K562 (cell line): ENCODE measurements at regions not wholly inside any gene's neighbourhood (a gene's known extent, or its start where the extent isn't known, plus 50 kb on each side); places are given as distances from the start of the nearest gene placed in this dataset.

Experiments
- ATAC-seq: fragments of 200-7000 bp; cut with Tn5 transposase; 3 replicates; pipeline ENCODE4 v1.9.1; 2020; ENCODE audit warnings: moderate library complexity
- BruUV-seq: library from RNA; stranded (reverse); fragments of 400-500 nt; replicated peaks from 2 replicates; lab custom pipeline; 2021; lab: Mats Ljungman, UMichigan
- CTCF ChIA-PET: fragments of 300-600 bp; formaldehyde crosslinking; extraction: SDS; loops from one replicate; lab custom pipeline; 2021; ENCODE audit warnings: low intra/inter-chr PET ratio; lab: Yijun Ruan, JAX
- POLR2A ChIA-PET: fragments of 300-600, 350-650 bp; sonication (Branson Sonifier 250); formaldehyde crosslinking; extraction: SDS; loops from one replicate; lab custom pipeline; 2021; ENCODE audit warnings: antibody characterized with exemption, inconsistent platforms; lab: Yijun Ruan, JAX
- DNase-seq, 4 experiments: peaks; one replicate each; pipeline versions ENCODE4 v3.0.0 to v3.0.0-alpha.2; 2011 to 2018; ENCODE audit warnings: low spot score in 3 of 4, mixed read lengths in 3 of 4; ENCODE audit errors: extremely low read depth in 1 of 4
- FAIRE-seq: peaks from 2 replicates; lab custom pipeline; 2011; peaks lifted over from hg19 to GRCh38; lab: Jason Lieb, UNC
- H2AFZ ChIP-seq: 2 replicates; pipeline ENCODE4 v1.6.0; 2011; ENCODE audit warnings: low read depth, low read length, control low read depth, inconsistent platforms
- H3K27ac ChIP-seq: fragments of 200-600 bp; 3 replicates; pipeline ENCODE4 v1.8.0; 2011; ENCODE audit warnings: low read depth, mild to moderate bottlenecking, control low read depth, inconsistent platforms, low read length, moderate library complexity, mixed read lengths; ENCODE audit errors: extremely low read depth
- H3K27me3 ChIP-seq, 2 experiments: fragments of 300-600 bp in 1 of 2; 2 replicates in 1 of 2; 3 replicates in 1 of 2; pipeline versions ENCODE4 v1.6.0 to v1.8.0; 2011; ENCODE audit warnings: inconsistent platforms in 2 of 2, low read length in 2 of 2, mild to moderate bottlenecking in 1 of 2, mixed read lengths in 1 of 2, moderate library complexity in 1 of 2; ENCODE audit not compliant: control insufficient read depth in 2 of 2, insufficient read depth in 2 of 2
- H3K36me3 ChIP-seq: fragments of 300-600 bp; 3 replicates; pipeline ENCODE4 v1.8.0; 2011; ENCODE audit warnings: mild to moderate bottlenecking, low read length, inconsistent platforms; ENCODE audit not compliant: control insufficient read depth, insufficient read depth
- H3K4me1 ChIP-seq, 2 experiments: fragments of 200-600 bp in 1 of 2; replicated peaks in 1 of 2; 2 replicates in 1 of 2; 3 replicates in 1 of 2; pipeline versions ENCODE4 v1.5.1 to v1.8.0; 2011; ENCODE audit warnings: inconsistent platforms in 2 of 2, low read length in 2 of 2, mild to moderate bottlenecking in 1 of 2, mixed read lengths in 1 of 2, moderate library complexity in 1 of 2; ENCODE audit not compliant: control insufficient read depth in 2 of 2, insufficient read depth in 2 of 2
- H3K4me2 ChIP-seq: 2 replicates; pipeline ENCODE4 v1.6.1; 2011; ENCODE audit warnings: low read length, control low read depth, inconsistent platforms, mixed read lengths; ENCODE audit not compliant: insufficient read depth
- H3K4me3 ChIP-seq: fragments of 200-600 bp; sonication (generic), shearing (Covaris generic); 2 replicates; pipeline ENCODE4 v1.5.1; 2016; ENCODE audit warnings: control low read depth, inconsistent platforms
- H3K79me2 ChIP-seq: fragments of 200-600 bp; 3 replicates; pipeline ENCODE4 v1.8.0; 2011; ENCODE audit warnings: low read length, inconsistent platforms; ENCODE audit not compliant: control insufficient read depth, insufficient read depth
- H3K9ac ChIP-seq, 2 experiments: 2 replicates each; pipeline versions ENCODE4 v1.6.0 to v1.6.1; 2011; ENCODE audit warnings: low read depth in 2 of 2, low read length in 2 of 2, control low read depth in 1 of 2, inconsistent platforms in 1 of 2, mild to moderate bottlenecking in 1 of 2, mixed read lengths in 1 of 2; ENCODE audit not compliant: insufficient read depth in 1 of 2
- H3K9me1 ChIP-seq: one replicate; pipeline ENCODE4 v1.6.0; 2011; ENCODE audit warnings: inconsistent platforms, mild to moderate bottlenecking, low read length, moderate library complexity; ENCODE audit not compliant: control insufficient read depth, insufficient read depth
- H3K9me3 ChIP-seq: replicated peaks from 2 replicates; pipeline ENCODE4 v1.5.1; 2011; ENCODE audit warnings: low read depth, low read length, inconsistent platforms; ENCODE audit not compliant: control insufficient read depth, insufficient read depth
- H4K20me1 ChIP-seq: replicated peaks from 2 replicates; pipeline ENCODE4 v1.6.1; 2011; ENCODE audit warnings: low read length, inconsistent platforms, mixed read lengths; ENCODE audit not compliant: control insufficient read depth, insufficient read depth
- DNMT1 ChIP-seq: fragments of 450-650 bp; IDR thresholded peaks from 2 replicates; pipeline ENCODE4 v1.6.1; 2016; ENCODE audit warnings: antibody characterized with exemption, mild to moderate bottlenecking
- ELF4 ChIP-seq: fragments of 450-650 bp; formaldehyde crosslinking; IDR thresholded peaks from 2 replicates; pipeline ENCODE4 v1.4.0; 2022; ENCODE audit warnings: missing genetic modification characterization
- EZH2 ChIP-seq: IDR thresholded peaks from 2 replicates; pipeline ENCODE4 v1.6.1; 2012; ENCODE audit warnings: low read depth, mild to moderate bottlenecking, inconsistent platforms, low read length, borderline replicate concordance
- KDM5B ChIP-seq: fragments of 200-600 bp; sonication (generic); IDR thresholded peaks from 2 replicates; pipeline ENCODE4 v1.6.1; 2012; ENCODE audit warnings: low read depth, mild to moderate bottlenecking, moderate library complexity, low read length, control low read depth, inconsistent platforms; ENCODE audit not compliant: insufficient replicate concordance
- PHF8 ChIP-seq: fragments of 200-600 bp; sonication (generic); IDR thresholded peaks from 2 replicates; pipeline ENCODE4 v1.6.1; 2012; ENCODE audit warnings: mixed run types, mild to moderate bottlenecking, inconsistent platforms, low read length, moderate library complexity, borderline replicate concordance
- XRCC4 ChIP-seq: IDR thresholded peaks from one replicate; pipeline ENCODE4 v1.6.1; 2011; ENCODE audit not compliant: insufficient read depth, insufficient read length; ENCODE audit errors: extremely low read depth
- WGBS: fragments of 100-300 bp; shearing (Covaris generic); methylation state at CpG from one replicate; pipeline ENCODE4 v1.1.6; 2016; ENCODE audit warnings: low coverage, mixed read lengths; ENCODE audit not compliant: insufficient coverage; ENCODE audit errors: missing lambda C conversion rate; 5-methylcytosine and 5-hydroxymethylcytosine counted together
- in situ Hi-C: fragments of 300-500 bp; cut with MboI; formaldehyde crosslinking; loops from 4 replicates; pipeline ENCODE4 v1.15.0; 2018; ENCODE audit warnings: inconsistent platforms, mixed read lengths
- intact Hi-C: fragments of 100-400 bp; cut with micrococcal nuclease; formaldehyde crosslinking; loops from 2 replicates; pipeline ENCODE4 v1.14.2; 2022
- TF ChIP-seq, protein P1 (sequence below): fragments of 450-650 bp; IDR thresholded peaks from one replicate; pipeline ENCODE4 v1.6.1; 2018; ENCODE audit warnings: mild to moderate bottlenecking, moderate library complexity; ENCODE audit not compliant: partially characterized antibody
- TF ChIP-seq, protein P2 (sequence below): fragments of 450-650 bp; IDR thresholded peaks from 2 replicates; pipeline ENCODE4 v1.6.1; 2016; ENCODE audit warnings: borderline replicate concordance
- TF ChIP-seq, protein P3 (sequence below): fragments of 250-450 bp; sonication (Bioruptor Pico); IDR thresholded peaks from 2 replicates; pipeline ENCODE4 v1.6.1; 2021; ENCODE audit warnings: mild to moderate bottlenecking
- TF ChIP-seq, protein P4 (sequence below): sonication (generic); formaldehyde crosslinking; IDR thresholded peaks from 2 replicates; pipeline ENCODE4 v1.8.1; 2023; ENCODE audit warnings: mild to moderate bottlenecking, missing genetic modification reagents
- TF ChIP-seq, protein P5 (sequence below): IDR thresholded peaks from 2 replicates; pipeline ENCODE4 v1.6.1; 2016; ENCODE audit warnings: missing genetic modification characterization, missing compliant biosample characterization

DNA sequence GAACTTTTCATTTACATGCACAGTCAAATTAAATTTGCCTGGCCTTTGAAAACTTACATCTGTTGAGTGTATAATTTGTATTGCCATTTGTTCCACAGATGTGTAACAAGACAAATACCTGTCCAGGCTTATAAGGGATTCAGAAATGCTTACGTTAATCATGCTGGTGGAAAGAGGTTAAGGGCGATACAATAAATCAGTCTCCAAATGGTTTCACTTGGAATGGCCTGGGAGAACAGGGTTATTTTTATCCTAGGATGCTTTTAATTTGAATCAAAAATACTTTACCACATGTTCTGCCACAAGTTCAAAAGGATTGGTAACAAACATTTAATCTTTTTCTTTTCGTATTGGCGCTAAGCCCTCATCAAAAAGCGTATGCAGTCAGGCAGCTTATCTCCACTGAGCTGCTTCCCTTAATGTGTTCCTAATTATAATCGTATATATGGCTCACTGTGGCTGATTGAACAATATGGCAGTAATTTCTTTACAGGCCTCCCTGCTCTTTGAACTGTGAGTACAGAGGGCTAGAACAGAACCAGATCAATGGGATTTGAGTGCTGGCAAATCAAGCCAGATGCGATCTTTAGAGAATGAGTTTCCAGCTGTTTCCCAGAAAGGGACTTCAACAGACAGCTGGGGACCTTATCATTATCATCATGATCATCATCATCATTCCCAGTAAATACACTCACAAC lies 425.7 kb downstream of the SPRY2 start:
- H3K9ac ChIP-seq = no peak overlapping the region
- intact Hi-C loops (no loop called here), in situ Hi-C loops (no loop called here)
- no peak for FAIRE-seq
- H3K4me2 ChIP-seq = no peak overlapping the region
- no peaks in the 10 kb centered on the region for H3K9me1 ChIP-seq
- H2AFZ ChIP-seq = no peak overlapping the region
- no peak for ATAC-seq
- 3% methylated on average over 7 of the region's 7 CpGs for WGBS
- CTCF ChIA-PET = no interaction called here
- H3K4me3 ChIP-seq = no peak overlapping the region
- H4K20me1 ChIP-seq = no peaks in the 10 kb centered on the region
- no peaks in the 10 kb centered on the region for H3K27me3 ChIP-seq
- no peak overlapping the region for H3K27ac ChIP-seq
- BruUV-seq = no TSS peak
- H3K36me3 ChIP-seq = no peaks in the 10 kb centered on the region
- POLR2A ChIA-PET = no interaction called here
- H3K4me1 ChIP-seq = no peaks in the 10 kb centered on the region
- no peak for DNase-seq
- no peaks in the 10 kb centered on the region for H3K9me3 ChIP-seq
- H3K79me2 ChIP-seq = no peaks in the 10 kb centered on the region
- TF ChIP-seq, protein P1, sequence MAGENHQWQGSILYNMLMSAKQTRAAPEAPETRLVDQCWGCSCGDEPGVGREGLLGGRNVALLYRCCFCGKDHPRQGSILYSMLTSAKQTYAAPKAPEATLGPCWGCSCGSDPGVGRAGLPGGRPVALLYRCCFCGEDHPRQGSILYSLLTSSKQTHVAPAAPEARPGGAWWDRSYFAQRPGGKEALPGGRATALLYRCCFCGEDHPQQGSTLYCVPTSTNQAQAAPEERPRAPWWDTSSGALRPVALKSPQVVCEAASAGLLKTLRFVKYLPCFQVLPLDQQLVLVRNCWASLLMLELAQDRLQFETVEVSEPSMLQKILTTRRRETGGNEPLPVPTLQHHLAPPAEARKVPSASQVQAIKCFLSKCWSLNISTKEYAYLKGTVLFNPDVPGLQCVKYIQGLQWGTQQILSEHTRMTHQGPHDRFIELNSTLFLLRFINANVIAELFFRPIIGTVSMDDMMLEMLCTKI = no peak
- TF ChIP-seq DNMT1 = no peak
- TF ChIP-seq, protein P2, sequence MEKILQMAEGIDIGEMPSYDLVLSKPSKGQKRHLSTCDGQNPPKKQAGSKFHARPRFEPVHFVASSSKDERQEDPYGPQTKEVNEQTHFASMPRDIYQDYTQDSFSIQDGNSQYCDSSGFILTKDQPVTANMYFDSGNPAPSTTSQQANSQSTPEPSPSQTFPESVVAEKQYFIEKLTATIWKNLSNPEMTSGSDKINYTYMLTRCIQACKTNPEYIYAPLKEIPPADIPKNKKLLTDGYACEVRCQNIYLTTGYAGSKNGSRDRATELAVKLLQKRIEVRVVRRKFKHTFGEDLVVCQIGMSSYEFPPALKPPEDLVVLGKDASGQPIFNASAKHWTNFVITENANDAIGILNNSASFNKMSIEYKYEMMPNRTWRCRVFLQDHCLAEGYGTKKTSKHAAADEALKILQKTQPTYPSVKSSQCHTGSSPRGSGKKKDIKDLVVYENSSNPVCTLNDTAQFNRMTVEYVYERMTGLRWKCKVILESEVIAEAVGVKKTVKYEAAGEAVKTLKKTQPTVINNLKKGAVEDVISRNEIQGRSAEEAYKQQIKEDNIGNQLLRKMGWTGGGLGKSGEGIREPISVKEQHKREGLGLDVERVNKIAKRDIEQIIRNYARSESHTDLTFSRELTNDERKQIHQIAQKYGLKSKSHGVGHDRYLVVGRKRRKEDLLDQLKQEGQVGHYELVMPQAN = no peak
- TF ChIP-seq PHF8 = no peak
- TF ChIP-seq, protein P3, sequence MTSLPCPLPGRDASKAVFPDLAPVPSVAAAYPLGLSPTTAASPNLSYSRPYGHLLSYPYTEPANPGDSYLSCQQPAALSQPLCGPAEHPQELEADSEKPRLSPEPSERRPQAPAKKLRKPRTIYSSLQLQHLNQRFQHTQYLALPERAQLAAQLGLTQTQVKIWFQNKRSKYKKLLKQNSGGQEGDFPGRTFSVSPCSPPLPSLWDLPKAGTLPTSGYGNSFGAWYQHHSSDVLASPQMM (CRISPR knock-in tag) = no peak
- TF ChIP-seq ELF4 = no peak
- TF ChIP-seq, protein P4, sequence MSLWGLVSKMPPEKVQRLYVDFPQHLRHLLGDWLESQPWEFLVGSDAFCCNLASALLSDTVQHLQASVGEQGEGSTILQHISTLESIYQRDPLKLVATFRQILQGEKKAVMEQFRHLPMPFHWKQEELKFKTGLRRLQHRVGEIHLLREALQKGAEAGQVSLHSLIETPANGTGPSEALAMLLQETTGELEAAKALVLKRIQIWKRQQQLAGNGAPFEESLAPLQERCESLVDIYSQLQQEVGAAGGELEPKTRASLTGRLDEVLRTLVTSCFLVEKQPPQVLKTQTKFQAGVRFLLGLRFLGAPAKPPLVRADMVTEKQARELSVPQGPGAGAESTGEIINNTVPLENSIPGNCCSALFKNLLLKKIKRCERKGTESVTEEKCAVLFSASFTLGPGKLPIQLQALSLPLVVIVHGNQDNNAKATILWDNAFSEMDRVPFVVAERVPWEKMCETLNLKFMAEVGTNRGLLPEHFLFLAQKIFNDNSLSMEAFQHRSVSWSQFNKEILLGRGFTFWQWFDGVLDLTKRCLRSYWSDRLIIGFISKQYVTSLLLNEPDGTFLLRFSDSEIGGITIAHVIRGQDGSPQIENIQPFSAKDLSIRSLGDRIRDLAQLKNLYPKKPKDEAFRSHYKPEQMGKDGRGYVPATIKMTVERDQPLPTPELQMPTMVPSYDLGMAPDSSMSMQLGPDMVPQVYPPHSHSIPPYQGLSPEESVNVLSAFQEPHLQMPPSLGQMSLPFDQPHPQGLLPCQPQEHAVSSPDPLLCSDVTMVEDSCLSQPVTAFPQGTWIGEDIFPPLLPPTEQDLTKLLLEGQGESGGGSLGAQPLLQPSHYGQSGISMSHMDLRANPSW (CRISPR knock-in tag) = no peak
- no peak for TF ChIP-seq XRCC4
- TF ChIP-seq KDM5B = no peak
- TF ChIP-seq, protein P5, sequence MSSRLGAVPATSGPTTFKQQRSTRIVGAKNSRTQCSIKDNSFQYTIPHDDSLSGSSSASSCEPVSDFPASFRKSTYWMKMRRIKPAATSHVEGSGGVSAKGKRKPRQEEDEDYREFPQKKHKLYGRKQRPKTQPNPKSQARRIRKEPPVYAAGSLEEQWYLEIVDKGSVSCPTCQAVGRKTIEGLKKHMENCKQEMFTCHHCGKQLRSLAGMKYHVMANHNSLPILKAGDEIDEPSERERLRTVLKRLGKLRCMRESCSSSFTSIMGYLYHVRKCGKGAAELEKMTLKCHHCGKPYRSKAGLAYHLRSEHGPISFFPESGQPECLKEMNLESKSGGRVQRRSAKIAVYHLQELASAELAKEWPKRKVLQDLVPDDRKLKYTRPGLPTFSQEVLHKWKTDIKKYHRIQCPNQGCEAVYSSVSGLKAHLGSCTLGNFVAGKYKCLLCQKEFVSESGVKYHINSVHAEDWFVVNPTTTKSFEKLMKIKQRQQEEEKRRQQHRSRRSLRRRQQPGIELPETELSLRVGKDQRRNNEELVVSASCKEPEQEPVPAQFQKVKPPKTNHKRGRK = no peak
- no peak for TF ChIP-seq EZH2
